ENCODE measurements at regions not wholly inside any gene's neighbourhood (a gene's known extent, or its start where the extent isn't known, plus 50 kb on each side); places are given as distances from the start of the nearest gene placed in this dataset.
"Not testable (repeated sequence)": the region's sequence is repeated elsewhere in the genome, so short reads cannot be mapped to it uniquely, and the experiment has no call there.

- intact Hi-C loops (cut with DNase I): no loop called here
- DNase-seq (no peak), ATAC-seq (no peak)
Observed at GRCh38 chr3:124043023-124043422, 51.1 kb upstream of the ROPN1 start.

GRCh38 chr3:124044956-124045355, 53.0 kb upstream of the ROPN1 start:
- no peak for DNase-seq
- no peak for ATAC-seq
- intact Hi-C loops (cut with DNase I): no loop called here

GRCh38 chr3:124048967-124049798, 57.3 kb upstream of the ROPN1 start:
- DNase-seq (no peak), ATAC-seq (no peak)
- intact Hi-C loops (cut with DNase I): no loop called here

- no peak for DNase-seq
- no peak for ATAC-seq
- intact Hi-C loops (cut with DNase I): no loop called here
Observed at GRCh38 chr3:124051636-124052035, 59.7 kb upstream of the ROPN1 start.

- DNase-seq (no peak), ATAC-seq (no peak)
- intact Hi-C loops (cut with DNase I): no loop called here
Observed at GRCh38 chr3:124053871-124054270, 61.9 kb upstream of the ROPN1 start.

- DNase-seq: no peak
- intact Hi-C loops (cut with DNase I): no loop called here
- ATAC-seq: no peak
Observed at GRCh38 chr3:124056846-124057245, 64.9 kb upstream of the ROPN1 start.

GRCh38 chr3:124057420-124057819, 65.5 kb upstream of the ROPN1 start:
- DNase-seq: peak; percentile 58
- ATAC-seq: peak; percentile 73 to 86
- intact Hi-C loops (cut with DNase I): no loop called here

GRCh38 chr3:124059580-124059979, 67.7 kb upstream of the ROPN1 start:
- intact Hi-C loops (cut with DNase I): no loop called here
- ATAC-seq (no peak), DNase-seq (no peak)

GRCh38 chr3:124063197-124063909, 71.4 kb upstream of the ROPN1 start:
- ATAC-seq (peak; percentile 36 to 54), DNase-seq (no peak)
- intact Hi-C loops (cut with DNase I): no loop called here

- intact Hi-C loops (cut with DNase I): no loop called here
- DNase-seq: no peak
- ATAC-seq: no peak
Observed at GRCh38 chr3:124064050-124064449, 72.1 kb upstream of the ROPN1 start.

- DNase-seq; ATAC-seq; intact Hi-C loops (cut with DNase I): not testable (repeated sequence)
Observed at GRCh38 chr3:124066543-124066942, 74.6 kb upstream of the ROPN1 start.

- DNase-seq (peak; percentile 50), ATAC-seq (peak; percentile 85 to 98)
- intact Hi-C loops (cut with DNase I): not testable (repeated sequence)
Observed at GRCh38 chr3:124069706-124070105, 77.8 kb upstream of the ROPN1 start.

GRCh38 chr3:124075090-124075489, 83.2 kb upstream of the ROPN1 start:
- DNase-seq, ATAC-seq: not testable (repeated sequence)
- intact Hi-C loops (cut with DNase I): loop anchor here (5.0 kb wide), 1 partner anchor 58 kb away; no protein-coding TSS in a partner anchor

- intact Hi-C loops (cut with DNase I): loop anchor here (5.0 kb wide), 1 partner anchor 58 kb away; no protein-coding TSS in a partner anchor
- no peak for DNase-seq
- peak in 1 of 2 donors; percentile 76 for ATAC-seq
Observed at GRCh38 chr3:124075753-124076152, 83.8 kb upstream of the ROPN1 start.

- intact Hi-C loops (cut with DNase I): loop anchor here (5.0 kb wide), 1 partner anchor 59 kb away; no protein-coding TSS in a partner anchor
- ATAC-seq (peak in 1 of 2 donors; percentile 36), DNase-seq (no peak)
Observed at GRCh38 chr3:124076235-124076634, 84.3 kb upstream of the ROPN1 start.

- intact Hi-C loops (cut with DNase I): loop anchor here (5.0 kb wide), 1 partner anchor 62 kb away; no protein-coding TSS in a partner anchor
- peak; percentile 30 to 42 for ATAC-seq
Observed at GRCh38 chr3:124078953-124079911, 87.3 kb upstream of the ROPN1 start.

GRCh38 chr3:124079912-124080276, 88.0 kb upstream of the ROPN1 start:
- intact Hi-C loops (cut with DNase I): loop anchor here (5.0 to 10.0 kb wide), 3 partner anchors 63 to 205 kb away; no protein-coding TSS in a partner anchor
- ATAC-seq (no peak), DNase-seq (no peak)

More at GRCh38 chr3:124078953-124079911, 87.3 kb upstream of the ROPN1 start:
- DNase-seq: no peak

- ATAC-seq (no peak), DNase-seq (no peak)
- intact Hi-C loops (cut with DNase I): loop anchor here (5.0 to 10.0 kb wide), 2 partner anchors 200 to 202 kb away; no protein-coding TSS in a partner anchor
Observed at GRCh38 chr3:124082343-124082742, 90.4 kb upstream of the ROPN1 start.
